Stimulated activated CD4-positive, alpha-beta T cell treated with anti-CD3 and anti-CD28 coated beads, Interleukin-1b, Interleukin-23, amount 100 ng/mL, for 48 hours (primary cell): ENCODE measurements at regions not wholly inside any gene's neighbourhood (a gene's known extent, or its start where the extent isn't known, plus 50 kb on each side); places are given as distances from the start of the nearest gene placed in this dataset.

ENCODE experiments used
- DNase-seq: peaks from one replicate; pipeline ENCODE4 v3.0.0-alpha.2; 2020

- DNase-seq, result no peak
Observed at GRCh38 chr1:163406772-163407171, 85.0 kb downstream of the NUF2 start.

GRCh38 chr1:163408262-163408661 lies 86.5 kb downstream of the NUF2 start:
- no peak for DNase-seq

GRCh38 chr1:163410073-163410999 lies 88.6 kb downstream of the NUF2 start:
- peak; percentile 6 for DNase-seq

- no peak for DNase-seq
Observed at GRCh38 chr1:163412221-163412620, 90.5 kb downstream of the NUF2 start.

- no peak for DNase-seq
Observed at GRCh38 chr1:163414778-163415177, 93.0 kb downstream of the NUF2 start.

GRCh38 chr1:163421701-163422100 lies 99.9 kb downstream of the NUF2 start:
- no peak for DNase-seq

- DNase-seq, result no peak
Observed at GRCh38 chr1:163422738-163423404, 101.1 kb downstream of the NUF2 start.

- no peak for DNase-seq
Observed at GRCh38 chr1:163426505-163427251, 104.9 kb downstream of the NUF2 start.

- DNase-seq, result no peak
Observed at GRCh38 chr1:163427279-163427678, 105.5 kb downstream of the NUF2 start.

GRCh38 chr1:163436140-163436812 lies 114.5 kb downstream of the NUF2 start:
- DNase-seq, result no peak

GRCh38 chr1:163439471-163439870 lies 117.7 kb downstream of the NUF2 start:
- DNase-seq, result no peak

- no peak for DNase-seq
Observed at GRCh38 chr1:163440090-163440489, 118.3 kb downstream of the NUF2 start.

- no peak for DNase-seq
Observed at GRCh38 chr1:163442231-163442879, 120.6 kb downstream of the NUF2 start.

GRCh38 chr1:163442895-163443294 lies 121.1 kb downstream of the NUF2 start:
- no peak for DNase-seq

- no peak for DNase-seq
Observed at GRCh38 chr1:163443863-163444262, 122.1 kb downstream of the NUF2 start.

GRCh38 chr1:163444665-163445064 lies 122.9 kb downstream of the NUF2 start:
- DNase-seq, result no peak

- no peak for DNase-seq
Observed at GRCh38 chr1:163450986-163451385, 129.2 kb downstream of the NUF2 start.

- no peak for DNase-seq
Observed at GRCh38 chr1:163459539-163459938, 137.8 kb downstream of the NUF2 start.

- no peak for DNase-seq
Observed at GRCh38 chr1:163467289-163467688, 145.5 kb downstream of the NUF2 start.

GRCh38 chr1:163471779-163472650 lies 150.3 kb downstream of the NUF2 start:
- no peak for DNase-seq

- no peak for DNase-seq
Observed at GRCh38 chr1:163472651-163473248, 151.0 kb downstream of the NUF2 start.
